RPMI7951 (cell line): ENCODE measurements at regions not wholly inside any gene's neighbourhood (a gene's known extent, or its start where the extent isn't known, plus 50 kb on each side); places are given as distances from the start of the nearest gene placed in this dataset.
A peak's percentile ranks its signal among the peaks of the same experiment; 100 is the strongest.
"Not testable (repeated sequence)": the region's sequence is repeated elsewhere in the genome, so short reads cannot be mapped to it uniquely, and the experiment has no call there.

Experiments used
- DNase-seq: peaks from one replicate; pipeline ENCODE4 v3.0.0-alpha.2; 2012; ENCODE audit warnings: low read depth

DNA sequence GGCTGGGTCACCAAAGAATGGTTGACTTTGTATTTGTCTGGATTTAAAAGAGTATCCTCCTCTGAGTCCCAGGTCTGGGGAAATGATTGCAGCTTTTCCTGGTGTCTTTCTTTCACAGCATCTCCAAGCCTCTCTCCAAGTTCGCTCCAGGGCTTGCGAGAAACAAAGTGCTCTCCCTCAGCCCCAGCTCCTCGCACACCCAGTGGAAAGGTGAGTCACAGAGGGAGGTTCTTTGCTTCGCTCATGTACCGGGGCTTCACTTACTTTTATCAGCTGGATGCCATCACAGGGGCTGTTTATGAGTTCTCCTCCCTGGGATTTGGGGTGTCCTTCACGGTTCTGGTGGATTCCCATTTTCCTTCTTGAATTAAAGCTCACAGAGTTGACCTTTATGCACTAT is 252.2 kb upstream of the PLPP4 start:
- DNase-seq, result no peak

DNA sequence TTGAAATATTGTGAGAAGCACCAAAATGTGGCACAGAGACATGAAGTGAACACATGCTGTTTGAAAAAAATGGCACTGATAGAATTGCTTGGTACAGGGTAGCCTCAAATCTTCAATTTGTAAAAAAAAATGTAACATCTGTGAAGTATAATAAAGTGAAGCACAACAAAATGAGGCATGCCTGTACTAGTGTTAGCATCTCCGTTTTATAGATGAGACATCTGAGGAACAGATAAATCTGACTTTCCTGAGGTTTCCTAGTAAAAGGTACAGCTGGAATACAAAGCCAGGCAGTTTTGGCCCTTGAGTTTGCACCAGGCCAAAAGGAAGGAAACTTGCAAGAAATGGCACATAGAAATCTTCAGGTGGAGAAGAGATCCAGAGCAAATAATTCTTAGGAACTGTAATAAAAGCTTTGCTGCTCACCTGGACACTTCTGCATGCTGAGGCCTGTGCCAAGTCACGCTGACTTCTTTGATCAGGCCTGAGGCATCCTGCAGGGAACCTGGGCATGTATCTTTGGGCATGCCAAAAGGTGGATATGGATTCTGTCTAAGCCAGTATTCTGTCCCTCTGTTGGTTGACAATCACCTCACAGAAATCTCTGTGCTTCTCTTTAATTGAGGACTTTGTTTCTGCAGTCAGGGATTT is 251.5 kb upstream of the PLPP4 start:
- DNase-seq, result no peak

GRCh38 chr10:120208488-120208887 is 248.5 kb upstream of the PLPP4 start:
- DNase-seq, result no peak

DNA sequence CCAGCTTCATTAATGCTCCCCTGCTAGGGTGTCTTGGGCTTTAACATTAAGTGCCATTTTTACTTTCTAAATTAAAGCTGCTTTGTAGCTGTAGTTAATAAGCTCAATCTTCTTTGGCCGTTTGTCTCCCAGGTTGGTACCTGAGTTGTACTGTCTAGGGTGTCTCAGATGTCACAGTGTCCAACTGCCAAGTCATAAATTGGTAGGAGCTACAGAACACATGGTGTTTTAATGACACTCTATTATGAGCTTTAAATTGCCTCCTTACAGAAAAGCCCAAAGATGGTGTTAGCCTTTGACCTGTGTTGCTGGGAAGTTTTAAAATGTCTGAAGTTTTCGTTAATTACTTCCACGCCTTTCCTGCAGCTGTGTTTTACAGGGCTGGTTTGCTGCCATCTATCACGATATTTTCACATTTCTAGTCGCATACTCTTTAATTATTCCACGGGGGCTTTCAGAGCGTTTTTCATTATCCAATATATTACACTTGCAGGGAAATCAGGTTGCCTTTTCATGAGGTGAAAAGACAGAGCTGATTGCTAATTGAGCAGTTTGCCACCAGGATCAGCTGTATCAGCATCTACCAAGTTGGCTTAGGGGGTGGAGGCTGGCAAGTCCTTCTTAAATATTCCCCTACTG is 247.8 kb upstream of the PLPP4 start:
- no peak for DNase-seq

- DNase-seq, result no peak
Observed at GRCh38 chr10:120212275-120212674, 244.8 kb upstream of the PLPP4 start.

GRCh38 chr10:120213283-120213682 is 243.7 kb upstream of the PLPP4 start:
- not testable (repeated sequence) for DNase-seq

DNA sequence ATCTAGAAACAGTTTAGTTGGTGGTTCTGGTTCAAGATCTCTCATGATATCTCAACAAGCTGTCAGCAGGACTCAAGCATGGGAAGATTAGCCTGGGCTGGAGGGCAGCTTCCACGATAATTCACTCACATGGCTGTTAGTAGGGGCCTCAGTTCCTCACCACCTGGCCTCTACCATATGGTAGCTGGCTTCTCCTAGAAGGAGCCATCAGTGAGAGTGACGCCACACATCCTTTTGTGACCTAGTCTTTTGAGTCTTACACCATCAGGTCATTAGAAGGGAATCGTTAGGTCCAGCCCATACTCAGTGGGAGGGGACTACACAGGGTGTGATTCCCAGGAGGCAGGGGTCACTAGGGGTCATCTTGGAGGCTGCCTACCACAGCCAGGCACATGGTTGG is 239.3 kb upstream of the PLPP4 start:
- no peak for DNase-seq

- peak; percentile 65 for DNase-seq
Observed at GRCh38 chr10:120221873-120222485, 235.0 kb upstream of the PLPP4 start.

DNA sequence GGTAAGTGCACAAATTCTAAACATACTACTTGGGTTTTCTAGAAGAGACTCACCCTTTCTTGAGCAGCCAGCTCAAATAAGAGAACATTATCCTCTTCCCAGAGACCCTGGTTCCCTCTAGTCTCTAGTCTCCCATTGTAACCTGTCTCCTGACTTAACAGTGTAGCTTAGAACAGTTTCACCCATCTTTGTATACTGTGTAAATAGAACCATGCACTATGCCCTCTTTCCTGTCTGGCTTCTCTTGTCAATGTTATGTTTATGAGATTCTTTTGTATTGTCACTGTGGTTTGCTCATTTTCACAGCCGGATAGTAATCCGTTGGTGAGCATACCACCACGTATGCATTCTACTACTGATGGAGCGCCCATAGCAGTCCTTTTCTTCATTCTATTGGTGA is 227.4 kb upstream of the PLPP4 start:
- DNase-seq, result no peak

DNA sequence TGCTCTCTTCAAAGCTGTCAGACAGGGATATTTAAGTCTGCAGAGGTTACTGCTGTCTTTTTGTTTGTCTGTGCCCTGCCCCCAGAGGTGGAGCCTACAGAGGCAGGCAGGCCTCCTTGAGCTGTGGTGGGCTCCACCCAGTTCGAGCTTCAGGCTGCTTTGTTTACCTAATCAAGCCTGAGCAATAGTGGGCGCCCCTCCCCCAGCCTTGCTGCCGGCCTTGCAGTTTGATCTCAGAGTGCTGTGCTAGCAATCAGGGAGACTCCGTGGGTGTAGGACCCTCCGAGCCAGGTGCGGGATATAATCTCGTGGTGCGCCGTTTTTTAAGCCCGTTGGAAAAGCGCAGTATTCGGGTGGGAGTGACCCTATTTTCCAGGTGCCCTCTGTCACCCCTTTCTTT is 217.3 kb upstream of the PLPP4 start:
- DNase-seq, result not testable (repeated sequence)

- no peak for DNase-seq
Observed at GRCh38 chr10:120251821-120252442, 205.1 kb upstream of the PLPP4 start.

GRCh38 chr10:120253131-120253530 is 203.9 kb upstream of the PLPP4 start:
- no peak for DNase-seq

GRCh38 chr10:120260456-120260855 is 196.6 kb upstream of the PLPP4 start:
- no peak for DNase-seq

DNA sequence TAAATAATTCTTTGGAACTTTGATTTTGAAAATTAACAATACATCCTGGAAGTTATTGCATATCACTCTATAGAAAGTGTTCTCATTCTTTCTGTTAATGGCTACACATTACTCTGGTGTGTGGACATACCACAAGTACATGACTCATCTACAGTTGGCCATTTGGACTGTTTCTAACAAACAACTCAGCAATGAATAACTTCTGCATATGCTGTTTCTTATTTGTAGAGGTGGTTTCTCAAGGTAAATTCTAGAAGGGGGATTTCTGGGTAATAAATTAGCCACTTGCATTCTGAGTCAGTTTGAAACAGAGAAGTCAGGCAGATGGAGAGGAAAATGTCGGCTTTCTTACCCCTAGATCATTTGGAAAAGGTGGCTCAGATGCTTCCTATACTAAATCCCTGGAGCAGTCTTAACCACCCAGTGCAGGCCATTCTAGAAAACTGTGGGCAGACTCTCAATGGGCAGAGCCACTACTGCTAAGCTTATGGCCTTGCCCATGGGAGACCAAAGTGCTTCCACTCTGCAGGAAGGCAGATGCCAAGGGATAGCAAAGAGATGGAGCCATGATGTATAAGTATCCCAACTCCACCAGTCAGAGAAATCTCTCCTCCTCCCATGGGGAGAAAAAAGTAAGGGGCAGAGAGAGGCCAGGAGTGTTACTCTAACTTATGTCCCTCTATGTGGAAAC is 194.0 kb upstream of the PLPP4 start:
- DNase-seq, result peak; percentile 12

GRCh38 chr10:120266022-120266421 is 191.0 kb upstream of the PLPP4 start:
- DNase-seq, result no peak

DNA sequence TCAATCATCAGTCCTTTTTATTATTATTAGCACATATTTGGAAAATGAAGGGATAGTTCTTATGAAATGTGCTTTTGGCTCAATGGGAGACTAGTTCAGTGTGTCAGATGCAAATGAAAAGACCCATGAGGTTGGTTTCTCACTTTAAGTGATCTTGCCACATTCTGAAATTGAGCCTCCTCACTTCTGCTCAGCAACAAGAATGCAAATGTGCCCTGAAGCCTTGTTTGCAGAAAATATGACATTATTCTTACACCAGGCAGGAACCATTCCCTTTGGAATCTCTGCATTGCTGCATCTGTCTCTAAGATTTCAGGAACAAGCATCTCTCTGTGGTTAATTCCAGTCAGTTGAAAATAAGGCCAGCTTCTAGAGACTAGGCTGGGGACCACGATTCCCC is 186.1 kb upstream of the PLPP4 start:
- no peak for DNase-seq

DNA sequence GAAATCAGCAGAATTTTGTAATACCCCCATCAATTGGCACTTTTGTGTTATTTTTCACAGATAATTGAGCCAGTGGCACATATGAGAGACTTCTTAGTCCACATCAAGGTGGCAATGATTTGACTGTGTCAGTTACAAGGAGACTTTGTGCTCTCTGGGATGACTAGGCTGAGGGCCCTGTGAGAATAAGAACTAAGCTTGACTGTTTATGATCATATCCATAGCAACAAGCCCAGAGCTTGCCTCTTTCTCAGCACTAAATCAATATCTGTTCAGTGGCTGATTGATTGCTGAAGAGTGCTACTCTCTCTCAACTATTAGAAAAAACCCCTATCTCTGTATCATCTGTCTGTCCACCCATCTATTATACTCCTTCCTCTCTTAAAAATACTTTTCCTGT is 185.3 kb upstream of the PLPP4 start:
- no peak for DNase-seq

DNA sequence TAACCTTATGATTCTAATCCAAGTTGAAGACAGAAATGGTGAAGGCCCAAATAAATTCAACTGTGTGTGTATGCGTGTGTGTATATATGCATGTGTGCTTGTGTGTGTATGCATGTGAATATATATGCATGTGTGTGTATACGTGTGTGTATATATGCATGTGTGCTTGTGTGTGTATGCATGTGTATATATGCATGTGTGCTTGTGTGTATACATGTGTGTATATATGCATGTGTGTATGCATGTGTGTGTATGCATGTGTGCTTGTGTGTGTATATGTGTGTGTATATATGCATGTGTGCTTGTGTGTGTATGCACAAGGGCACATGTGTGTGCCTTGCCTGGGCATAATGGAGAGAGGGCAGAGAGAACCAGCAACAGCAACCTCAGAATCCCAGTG is 184.7 kb upstream of the PLPP4 start:
- no peak for DNase-seq

GRCh38 chr10:120278069-120278468 is 179.0 kb upstream of the PLPP4 start:
- no peak for DNase-seq

DNA sequence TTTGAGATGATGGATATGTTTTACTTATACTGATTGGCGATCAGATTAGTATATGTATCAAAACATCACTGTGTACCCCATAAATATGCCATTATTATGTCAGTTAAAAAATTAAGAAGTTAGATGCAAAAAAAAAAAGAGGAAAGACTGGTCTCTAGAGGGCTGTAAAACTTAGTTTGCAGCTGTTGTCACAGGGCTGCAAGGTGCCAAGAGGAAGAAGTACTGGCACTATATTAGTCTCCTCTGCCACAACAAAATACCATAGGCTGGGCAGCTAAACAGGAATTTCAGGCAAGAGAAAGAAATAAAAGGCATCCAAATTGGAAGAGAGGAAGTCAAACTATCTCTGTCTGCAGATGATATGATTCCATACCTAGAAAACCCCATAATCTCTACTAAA is 177.8 kb upstream of the PLPP4 start:
- no peak for DNase-seq

DNA sequence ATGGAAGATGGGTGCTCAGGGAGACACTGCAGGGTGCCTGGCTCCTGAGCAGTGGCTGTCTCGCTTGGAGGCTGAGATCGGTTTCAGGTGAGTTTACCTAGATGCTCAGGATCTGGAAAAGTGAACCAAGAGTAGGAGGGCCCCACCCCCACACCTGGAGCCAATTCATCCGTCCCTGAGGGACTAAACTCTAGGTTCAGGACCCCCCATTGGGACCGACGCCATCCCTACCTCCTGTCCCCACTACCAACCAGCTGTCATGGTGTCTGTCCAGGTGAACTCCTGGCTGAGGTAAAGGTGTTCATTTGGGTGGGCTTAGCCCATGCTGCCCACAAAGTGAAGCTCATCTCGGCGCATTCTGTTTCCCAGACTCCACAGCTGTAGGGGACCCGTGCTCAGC is 174.6 kb upstream of the PLPP4 start:
- DNase-seq, result no peak

- DNase-seq, result no peak
Observed at GRCh38 chr10:120282846-120283492, 174.1 kb upstream of the PLPP4 start.
